OCI-LY3 (cell line): ENCODE measurements at regions not wholly inside any gene's neighbourhood (a gene's known extent, or its start where the extent isn't known, plus 50 kb on each side); places are given as distances from the start of the nearest gene placed in this dataset.

Source experiments
- H2AFZ ChIP-seq: fragments of 200-600, 300-600 bp; shearing (Covaris generic); 2 replicates; pipeline ENCODE4 v1.6.0; 2014; ENCODE audit warnings: antibody characterized with exemption, low read depth, low read length
- H3K27ac ChIP-seq: fragments of 200-600, 300-600 bp; sonication (generic); 2 replicates; pipeline ENCODE4 v1.5.1; 2014; ENCODE audit warnings: mild to moderate bottlenecking, low read length, moderate library complexity, mixed read lengths
- H3K27me3 ChIP-seq: fragments of 200-600, 300-600 bp; sonication (generic); 2 replicates; pipeline ENCODE4 v1.6.1; 2014; ENCODE audit warnings: low read depth, low read length, mixed read lengths
- H3K36me3 ChIP-seq: fragments of 200-600, 300-600 bp; sonication (generic); replicated peaks from 2 replicates; pipeline ENCODE3; 2014; ENCODE audit warnings: low read depth, low read length, mixed read lengths
- H3K4me1 ChIP-seq: fragments of 300-600, 200-600 bp; sonication (generic); 2 replicates; pipeline ENCODE4 v1.6.1; 2014; ENCODE audit warnings: low read length, mixed read lengths
- H3K4me2 ChIP-seq: fragments of 200-600, 300-600 bp; sonication (generic); 2 replicates; pipeline ENCODE4 v1.6.1; 2014; ENCODE audit warnings: low read length, mixed read lengths
- H3K4me3 ChIP-seq: fragments of 300-600, 200-600 bp; sonication (generic); 2 replicates; pipeline ENCODE4 v1.5.1; 2014; ENCODE audit warnings: antibody characterized with exemption, mild to moderate bottlenecking, low read length, moderate library complexity
- H3K79me2 ChIP-seq: fragments of 300-600, 200-600 bp; shearing (Covaris generic); 2 replicates; pipeline ENCODE4 v1.6.1; 2014; ENCODE audit warnings: mild to moderate bottlenecking, low read length, mixed read lengths
- H3K9ac ChIP-seq: fragments of 300-600, 200-600 bp; shearing (Covaris generic); 2 replicates; pipeline ENCODE4 v1.6.0; 2014; ENCODE audit warnings: mild to moderate bottlenecking, low read length, moderate library complexity
- H3K9me3 ChIP-seq: fragments of 200-600, 300-600 bp; shearing (Covaris generic); 2 replicates; pipeline ENCODE4 v1.6.1; 2014; ENCODE audit warnings: low read length, mixed read lengths; ENCODE audit not compliant: insufficient read depth
- H4K20me1 ChIP-seq: fragments of 200-600, 300-600 bp; sonication (generic); 2 replicates; pipeline ENCODE4 v1.6.1; 2016; ENCODE audit warnings: low read length, mixed read lengths; ENCODE audit not compliant: insufficient read depth
- EZH2phosphoT487 ChIP-seq: fragments of 200-600 bp; shearing (Covaris generic); IDR thresholded peaks from 2 replicates; pipeline ENCODE4 v1.6.1; 2018; ENCODE audit warnings: antibody characterized with exemption, mixed run types, low read depth
- TF ChIP-seq, protein P1 (sequence below): fragments of 200-600, 300-600 bp; sonication (generic); IDR thresholded peaks from 2 replicates; pipeline ENCODE4 v1.5.1; 2014; ENCODE audit warnings: antibody characterized with exemption, low read length, low read depth

DNA sequence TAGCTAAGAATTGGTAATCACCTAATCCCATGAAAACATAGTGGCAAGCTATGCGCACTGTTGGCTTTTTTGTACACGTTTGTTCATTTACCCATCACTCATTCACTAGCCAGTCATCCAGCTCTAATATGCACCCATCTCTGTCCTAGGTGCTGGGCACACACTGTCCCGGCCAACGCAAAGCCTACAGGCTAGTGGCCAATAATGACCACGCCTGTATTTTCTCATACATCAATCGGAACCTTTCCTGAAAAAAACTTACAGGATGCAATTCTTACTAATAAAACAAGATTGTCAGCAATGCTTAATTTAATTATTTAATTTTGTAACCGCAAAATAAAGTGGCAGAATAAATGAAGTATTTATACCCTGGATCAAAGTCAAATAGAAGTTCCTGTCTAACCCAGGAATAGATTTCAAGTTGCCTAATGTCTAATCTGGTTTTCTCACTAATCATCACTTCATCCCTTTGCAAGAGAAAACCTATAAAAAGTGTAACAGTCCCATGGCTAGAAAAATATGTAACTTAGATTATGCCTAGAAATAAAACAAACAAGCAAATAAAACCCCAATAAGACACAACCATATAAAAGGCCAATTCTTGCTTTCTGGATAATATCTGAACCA is 143.3 kb upstream of the BLID start:
- H4K20me1 ChIP-seq = no peaks in the 10 kb centered on the region
- TF ChIP-seq EZH2phosphoT487 = no peak
- TF ChIP-seq, protein P1, sequence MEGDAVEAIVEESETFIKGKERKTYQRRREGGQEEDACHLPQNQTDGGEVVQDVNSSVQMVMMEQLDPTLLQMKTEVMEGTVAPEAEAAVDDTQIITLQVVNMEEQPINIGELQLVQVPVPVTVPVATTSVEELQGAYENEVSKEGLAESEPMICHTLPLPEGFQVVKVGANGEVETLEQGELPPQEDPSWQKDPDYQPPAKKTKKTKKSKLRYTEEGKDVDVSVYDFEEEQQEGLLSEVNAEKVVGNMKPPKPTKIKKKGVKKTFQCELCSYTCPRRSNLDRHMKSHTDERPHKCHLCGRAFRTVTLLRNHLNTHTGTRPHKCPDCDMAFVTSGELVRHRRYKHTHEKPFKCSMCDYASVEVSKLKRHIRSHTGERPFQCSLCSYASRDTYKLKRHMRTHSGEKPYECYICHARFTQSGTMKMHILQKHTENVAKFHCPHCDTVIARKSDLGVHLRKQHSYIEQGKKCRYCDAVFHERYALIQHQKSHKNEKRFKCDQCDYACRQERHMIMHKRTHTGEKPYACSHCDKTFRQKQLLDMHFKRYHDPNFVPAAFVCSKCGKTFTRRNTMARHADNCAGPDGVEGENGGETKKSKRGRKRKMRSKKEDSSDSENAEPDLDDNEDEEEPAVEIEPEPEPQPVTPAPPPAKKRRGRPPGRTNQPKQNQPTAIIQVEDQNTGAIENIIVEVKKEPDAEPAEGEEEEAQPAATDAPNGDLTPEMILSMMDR = no peak
- H3K27ac ChIP-seq = no peak overlapping the region
- no peak overlapping the region for H2AFZ ChIP-seq
- H3K27me3 ChIP-seq = no peaks in the 10 kb centered on the region
- H3K9me3 ChIP-seq = no peaks in the 10 kb centered on the region
- no peaks in the 10 kb centered on the region for H3K79me2 ChIP-seq
- H3K9ac ChIP-seq = no peak overlapping the region
- H3K36me3 ChIP-seq = no peaks in the 10 kb centered on the region
- no peaks in the 10 kb centered on the region for H3K4me1 ChIP-seq
- H3K4me2 ChIP-seq = no peak overlapping the region
- H3K4me3 ChIP-seq = no peak overlapping the region

DNA sequence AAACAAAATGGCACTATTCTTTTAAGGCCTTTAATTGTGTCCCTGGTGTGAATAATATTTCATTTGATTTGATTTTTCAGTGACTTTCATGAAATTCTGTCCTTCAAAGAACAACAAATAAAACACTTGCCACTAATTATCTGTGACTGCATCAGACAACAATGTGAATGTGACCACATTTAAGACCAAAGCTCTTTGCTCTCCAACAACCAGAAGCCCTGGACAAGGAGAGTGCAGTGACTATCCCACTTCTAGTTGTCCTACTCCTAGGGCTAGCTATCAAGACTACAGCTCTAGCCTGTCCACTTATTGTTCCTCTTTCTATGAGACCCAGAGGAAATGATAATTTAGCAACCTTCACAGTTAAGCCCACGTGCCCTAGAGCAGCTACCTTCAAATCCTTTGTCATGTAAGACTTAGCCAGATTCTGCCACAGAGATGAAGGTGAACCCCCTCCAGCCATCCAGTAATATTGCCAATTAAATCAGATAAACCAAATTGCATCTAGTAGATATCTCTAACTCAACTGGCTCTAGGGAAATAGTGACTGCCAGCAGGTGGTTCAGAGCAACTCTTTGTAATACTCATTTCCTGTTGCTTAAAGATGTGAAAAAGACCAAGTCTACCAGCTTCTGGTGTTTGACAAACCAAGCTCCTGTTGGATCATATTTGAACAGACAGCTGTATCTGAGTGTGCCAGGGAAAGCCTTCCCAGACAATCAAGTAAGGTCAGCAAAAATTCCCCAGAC is 142.6 kb upstream of the BLID start:
- Histone ChIP-seq H3K4me2 (no peak overlapping the region), H3K27ac (no peak overlapping the region), H3K36me3 (no peaks in the 10 kb centered on the region), H3K9ac (no peak overlapping the region), H4K20me1 (no peaks in the 10 kb centered on the region), H2AFZ (no peak overlapping the region), H3K4me3 (no peak overlapping the region), H3K4me1 (no peaks in the 10 kb centered on the region), H3K79me2 (no peaks in the 10 kb centered on the region), H3K27me3 (no peaks in the 10 kb centered on the region), H3K9me3 (no peaks in the 10 kb centered on the region)
- no peak for TF ChIP-seq EZH2phosphoT487
- TF ChIP-seq, protein P1 = no peak

DNA sequence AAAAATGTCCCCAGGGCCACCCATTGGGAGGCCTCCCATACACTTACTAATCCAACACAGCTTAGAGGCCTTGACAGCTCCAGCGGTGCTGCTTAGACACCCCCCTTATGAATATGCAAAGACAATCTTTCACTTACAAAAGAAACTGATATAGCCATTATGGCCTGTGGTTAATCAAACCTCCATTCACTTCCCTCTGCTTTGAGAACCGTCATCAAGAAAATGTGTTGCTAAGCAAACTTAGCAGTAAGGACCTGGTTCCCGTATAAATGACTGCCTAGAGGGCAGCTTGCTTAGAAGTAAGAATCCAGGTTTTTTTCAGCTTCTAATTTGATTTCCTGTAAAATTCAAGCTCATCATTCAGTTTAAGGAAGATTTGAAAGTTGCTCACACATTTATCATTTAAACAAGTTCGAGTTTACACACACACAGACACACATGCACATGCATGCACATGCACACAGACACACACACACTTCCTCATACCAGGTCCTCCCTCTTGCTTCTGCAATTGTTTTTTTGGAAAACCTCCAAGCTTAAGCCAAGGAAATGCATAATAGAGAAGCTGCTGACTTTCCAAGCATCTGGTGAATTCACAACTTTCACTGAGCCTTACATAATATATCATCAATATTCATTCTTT is 137.7 kb upstream of the BLID start:
- Histone ChIP-seq H3K36me3 (no peaks in the 10 kb centered on the region), H3K9ac (no peak overlapping the region), H3K9me3 (no peaks in the 10 kb centered on the region), H4K20me1 (no peaks in the 10 kb centered on the region), H3K4me2 (no peak overlapping the region), H3K4me3 (no peak overlapping the region), H2AFZ (no peak overlapping the region), H3K4me1 (no peaks in the 10 kb centered on the region), H3K27me3 (no peaks in the 10 kb centered on the region), H3K79me2 (no peaks in the 10 kb centered on the region), H3K27ac (no peak overlapping the region)
- TF ChIP-seq EZH2phosphoT487 = no peak
- TF ChIP-seq, protein P1 = no peak

DNA sequence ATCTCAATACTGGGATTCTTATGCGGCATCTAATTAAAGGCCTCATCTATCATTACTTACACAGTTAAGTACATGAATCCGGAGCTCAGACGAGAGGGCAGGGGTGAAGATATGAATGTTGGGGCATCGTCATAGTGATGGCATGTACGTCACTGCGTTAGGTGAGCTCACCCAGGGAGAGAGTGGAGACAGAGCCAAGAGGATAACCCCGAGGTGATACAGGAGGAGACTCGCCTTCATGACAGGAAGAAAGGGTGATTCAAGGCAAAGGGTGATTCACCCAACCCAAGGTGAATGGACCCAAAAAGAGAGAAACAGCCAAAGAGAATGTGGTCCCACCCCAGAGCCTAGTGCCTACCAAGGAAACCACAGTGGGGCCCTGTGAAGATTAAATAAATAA is 132.9 kb upstream of the BLID start:
- Histone ChIP-seq H3K9me3 (no peaks in the 10 kb centered on the region), H3K79me2 (no peaks in the 10 kb centered on the region), H3K27ac (no peak overlapping the region), H3K4me1 (no peaks in the 10 kb centered on the region), H2AFZ (no peak overlapping the region), H4K20me1 (no peaks in the 10 kb centered on the region), H3K4me3 (no peak overlapping the region), H3K27me3 (no peaks in the 10 kb centered on the region), H3K36me3 (no peaks in the 10 kb centered on the region), H3K4me2 (no peak overlapping the region), H3K9ac (no peak overlapping the region)
- TF ChIP-seq, protein P1 = no peak
- TF ChIP-seq EZH2phosphoT487 = no peak
